ENCODE measurements at regions not wholly inside any gene's neighbourhood (a gene's known extent, or its start where the extent isn't known, plus 50 kb on each side); places are given as distances from the start of the nearest gene placed in this dataset.

GRCh38 chr7:114109721-114110120 lies 190.9 kb upstream of the PPP1R3A start:
- DNase-seq (ENCODE audit: low read depth): no peak
- no peak for TF ChIP-seq CTCF (IDR thresholded peaks at IDR 0.05; ENCODE audit: insufficient read depth, low read depth, low read length)
- no peak overlapping the region for H3K4me3 ChIP-seq (ENCODE audit: low read depth, low read length)

DNA sequence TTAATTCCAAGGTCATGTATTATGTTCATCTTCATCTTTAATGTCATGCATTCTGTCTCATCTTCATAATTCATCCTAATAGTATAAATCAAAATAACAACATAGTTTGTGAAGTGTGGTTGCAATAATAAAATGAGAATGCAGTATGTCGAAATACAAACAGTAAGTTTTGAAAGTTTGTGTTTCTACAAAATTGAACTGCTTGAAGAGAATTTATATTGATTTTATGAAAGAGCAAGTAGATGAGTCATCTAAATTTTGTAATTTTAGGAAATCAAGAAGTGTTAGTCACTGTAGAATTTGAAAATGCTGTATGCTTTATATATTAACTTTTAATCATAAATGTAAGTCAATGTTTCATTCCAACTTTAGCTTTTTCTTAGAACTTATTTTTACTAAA lies 190.5 kb upstream of the PPP1R3A start:
- no peak overlapping the region for H3K4me3 ChIP-seq (ENCODE audit: low read depth, low read length)
- TF ChIP-seq CTCF (IDR thresholded peaks at IDR 0.05; ENCODE audit: insufficient read depth, low read depth, low read length): no peak
- DNase-seq (ENCODE audit: low read depth): peak; percentile 42

DNA sequence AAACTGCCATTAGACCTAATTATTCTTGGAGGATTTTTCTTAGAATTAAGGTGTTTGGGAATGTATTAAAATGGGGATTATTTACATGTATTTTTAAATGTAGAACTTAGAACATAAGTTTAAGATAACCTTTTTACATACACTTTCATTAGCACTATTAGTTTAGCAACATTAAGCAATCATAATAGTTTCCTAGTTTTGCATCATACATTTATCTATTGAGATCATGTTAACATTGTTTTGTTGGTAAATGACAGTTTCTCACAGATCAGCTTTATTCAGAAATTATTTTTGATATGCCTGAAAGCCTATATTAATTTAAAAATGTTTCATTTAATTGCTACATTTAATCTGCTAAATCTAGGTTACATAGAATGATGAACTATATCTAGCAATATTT lies 189.7 kb upstream of the PPP1R3A start:
- no peak for TF ChIP-seq CTCF (IDR thresholded peaks at IDR 0.05; ENCODE audit: insufficient read depth, low read depth, low read length)
- no peak for DNase-seq (ENCODE audit: low read depth)
- no peak overlapping the region for H3K4me3 ChIP-seq (ENCODE audit: low read depth, low read length)

GRCh38 chr7:114107522-114107921 lies 188.7 kb upstream of the PPP1R3A start:
- H3K4me3 ChIP-seq (ENCODE audit: low read depth, low read length): no peak overlapping the region
- no peak for TF ChIP-seq CTCF (IDR thresholded peaks at IDR 0.05; ENCODE audit: insufficient read depth, low read depth, low read length)
- DNase-seq (ENCODE audit: low read depth): no peak

DNA sequence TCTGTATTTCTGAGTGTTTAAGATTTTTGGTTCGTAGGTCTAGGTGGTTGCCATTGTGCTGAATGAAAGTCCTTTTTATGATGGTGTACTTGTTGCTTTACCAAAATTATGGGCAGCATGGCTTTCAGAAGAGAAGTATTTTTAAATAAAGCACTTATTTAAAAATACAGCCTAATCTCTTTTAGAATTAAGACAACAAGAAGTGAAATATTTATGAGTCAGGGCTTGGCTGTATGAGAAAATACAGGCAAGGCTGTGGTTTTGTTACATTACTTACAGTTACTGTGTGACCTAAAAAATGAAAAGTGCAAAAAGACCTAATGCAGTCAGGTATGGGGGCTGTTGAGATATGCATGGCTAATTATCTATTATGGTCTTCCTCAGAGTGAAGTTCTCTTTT lies 185.2 kb upstream of the PPP1R3A start:
- no peak overlapping the region for H3K4me3 ChIP-seq (ENCODE audit: low read depth, low read length)
- no peak for DNase-seq (ENCODE audit: low read depth)
- no peak for TF ChIP-seq CTCF (IDR thresholded peaks at IDR 0.05; ENCODE audit: insufficient read depth, low read depth, low read length)

- DNase-seq (ENCODE audit: low read depth): no peak
- H3K4me3 ChIP-seq (ENCODE audit: low read depth, low read length): no peak overlapping the region
- no peak for TF ChIP-seq CTCF (IDR thresholded peaks at IDR 0.05; ENCODE audit: insufficient read depth, low read depth, low read length)
These were observed 184.2 kb upstream of the PPP1R3A start for GRCh38 chr7:114102996-114103395.

GRCh38 chr7:114102131-114102530 lies 183.3 kb upstream of the PPP1R3A start:
- H3K4me3 ChIP-seq (ENCODE audit: low read depth, low read length): no peak overlapping the region
- no peak for TF ChIP-seq CTCF (IDR thresholded peaks at IDR 0.05; ENCODE audit: insufficient read depth, low read depth, low read length)
- DNase-seq (ENCODE audit: low read depth): no peak
